ENCODE measurements at regions not wholly inside any gene's neighbourhood (a gene's known extent, or its start where the extent isn't known, plus 50 kb on each side); places are given as distances from the start of the nearest gene placed in this dataset.
"Not testable (repeated sequence)": the region's sequence is repeated elsewhere in the genome, so short reads cannot be mapped to it uniquely, and the experiment has no call there.

DNA sequence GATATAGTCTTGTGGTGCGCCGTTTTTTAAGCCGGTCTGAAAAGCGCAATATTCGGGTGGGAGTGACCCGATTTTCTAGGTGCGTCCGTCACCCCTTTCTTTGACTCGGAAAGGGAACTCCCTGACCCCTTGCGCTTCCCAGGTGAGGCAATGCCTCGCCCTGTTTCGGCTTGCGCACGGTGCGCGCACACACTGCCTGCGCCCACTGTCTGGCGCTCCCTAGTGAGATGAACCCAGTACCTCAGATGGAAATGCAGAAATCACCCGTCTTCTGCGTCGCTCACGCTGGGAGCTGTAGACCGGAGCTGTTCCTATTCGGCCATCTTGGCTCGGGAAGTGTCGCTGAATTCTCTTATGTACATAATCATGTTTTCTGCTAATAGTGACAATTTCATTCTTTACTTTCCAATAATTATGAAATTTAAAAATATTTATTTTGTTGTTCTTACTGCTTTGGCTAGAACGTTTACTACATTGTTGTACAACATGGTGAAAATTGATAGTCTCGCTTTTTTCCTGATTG, 61.2 kb upstream of the MINDY3 start:
- DNase-seq: not testable (repeated sequence)

DNA sequence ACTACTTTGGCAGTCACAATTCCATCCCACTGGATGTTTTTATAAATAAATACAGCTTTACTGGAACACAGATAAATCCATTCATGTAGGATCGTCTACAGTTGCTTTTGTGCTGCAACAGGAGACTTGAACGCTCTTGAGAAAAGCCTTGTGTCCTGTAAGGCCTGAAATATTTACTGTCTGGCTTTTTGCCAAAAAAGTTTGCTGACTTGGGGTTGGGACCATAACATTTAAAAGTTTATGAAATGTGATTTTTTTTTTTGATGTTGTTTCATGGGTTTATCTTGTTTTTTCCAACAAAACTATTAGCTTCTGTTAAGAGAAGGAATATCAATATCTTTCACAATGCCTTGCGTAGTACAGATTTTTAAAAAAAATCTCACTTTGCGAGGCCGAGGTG, 71.1 kb upstream of the MINDY3 start:
- DNase-seq: no peak

DNA sequence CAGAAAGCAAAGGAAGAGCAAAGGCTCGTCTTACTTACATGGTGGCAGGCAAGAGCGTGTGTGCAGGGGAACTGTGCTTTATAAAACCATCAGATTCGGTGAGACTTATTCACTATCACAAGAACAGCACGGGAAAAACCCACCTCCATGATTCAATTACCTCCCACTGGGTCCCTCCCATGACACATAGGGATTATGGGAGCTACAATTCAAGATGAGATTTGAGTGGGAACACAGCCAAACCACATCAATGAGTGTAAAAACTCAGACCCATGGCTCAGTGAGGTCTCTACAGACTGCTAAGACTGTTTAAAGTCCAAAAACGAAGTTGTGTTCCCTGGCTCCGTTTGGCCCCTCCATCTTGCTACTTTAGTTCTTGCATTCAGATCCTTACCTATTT, 79.2 kb upstream of the MINDY3 start:
- DNase-seq: not testable (repeated sequence)

DNA sequence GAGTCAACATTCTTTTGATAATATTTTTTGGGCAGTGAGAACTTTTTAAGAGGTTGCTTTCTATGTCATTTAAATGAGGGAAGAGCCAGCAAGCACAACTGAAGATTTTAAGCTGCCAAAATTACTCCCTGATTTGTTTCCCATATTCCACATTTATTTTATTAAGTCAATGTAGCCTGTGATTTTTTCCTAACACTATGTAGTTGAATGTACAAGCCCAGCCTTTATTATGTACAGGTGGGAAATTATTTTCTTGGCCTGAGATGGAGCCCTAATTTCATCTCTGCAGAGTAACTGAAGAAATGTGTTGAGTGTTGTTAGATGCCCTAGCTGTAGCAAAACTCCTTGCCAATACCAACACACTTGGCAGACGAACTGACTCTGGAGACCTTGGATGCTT, 83.1 kb upstream of the MINDY3 start:
- no peak for DNase-seq

DNA sequence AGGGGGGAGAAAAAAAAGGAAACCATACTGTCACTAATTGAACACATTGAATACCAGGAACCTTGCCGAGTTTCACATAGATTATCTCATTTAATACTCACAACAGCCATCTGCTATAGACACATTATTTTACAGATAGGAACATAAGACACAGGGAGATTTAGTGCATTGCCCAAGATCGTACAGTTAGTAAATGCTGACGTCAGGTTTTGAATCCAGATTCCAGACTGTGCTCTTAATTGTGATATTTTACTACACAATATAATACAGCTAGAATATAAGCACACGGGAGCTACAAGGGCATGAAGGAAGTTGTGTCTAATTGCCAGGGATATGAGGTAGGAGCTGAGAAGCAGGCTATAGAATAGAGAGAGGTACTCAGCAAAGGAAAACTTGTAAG, 93.9 kb upstream of the MINDY3 start:
- no peak for DNase-seq

DNA sequence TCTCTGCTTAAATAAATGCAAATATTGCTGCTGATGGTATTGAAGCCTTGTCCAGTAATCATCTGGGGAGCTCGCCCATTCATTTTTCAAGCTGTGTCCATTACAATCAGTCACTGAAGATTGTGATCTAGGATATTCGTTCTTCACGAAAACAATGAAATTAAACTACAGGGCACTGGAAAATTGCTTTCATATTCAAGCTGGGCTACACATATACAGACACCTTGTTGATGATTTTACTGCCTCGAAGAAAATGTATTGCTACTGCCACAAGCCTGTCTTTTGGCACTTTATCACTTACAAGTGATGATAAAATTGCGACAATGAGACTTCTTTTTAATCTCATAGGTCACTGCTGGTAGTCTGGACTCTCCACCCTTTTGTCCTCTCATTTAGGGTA, 100.0 kb upstream of the MINDY3 start:
- DNase-seq: no peak

DNA sequence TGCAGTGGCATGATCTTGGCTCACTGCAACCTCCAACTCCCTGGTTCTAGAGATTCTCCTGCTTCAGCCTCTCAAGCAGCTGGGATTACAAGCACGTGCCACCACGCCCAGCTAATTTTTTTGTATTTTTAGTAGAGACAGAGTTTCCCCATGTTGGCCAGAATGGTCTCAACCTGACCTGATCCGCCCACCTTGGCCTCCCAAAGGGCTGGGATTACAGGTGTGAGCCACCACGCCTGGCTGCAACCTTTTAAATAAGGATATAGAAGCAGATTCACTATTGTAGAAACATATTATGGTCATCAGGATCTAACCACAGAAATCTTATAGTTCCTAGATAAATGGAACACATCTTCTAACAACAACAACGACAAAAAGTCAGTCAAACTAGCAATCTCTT, 112.4 kb upstream of the MINDY3 start:
- not testable (repeated sequence) for DNase-seq

DNA sequence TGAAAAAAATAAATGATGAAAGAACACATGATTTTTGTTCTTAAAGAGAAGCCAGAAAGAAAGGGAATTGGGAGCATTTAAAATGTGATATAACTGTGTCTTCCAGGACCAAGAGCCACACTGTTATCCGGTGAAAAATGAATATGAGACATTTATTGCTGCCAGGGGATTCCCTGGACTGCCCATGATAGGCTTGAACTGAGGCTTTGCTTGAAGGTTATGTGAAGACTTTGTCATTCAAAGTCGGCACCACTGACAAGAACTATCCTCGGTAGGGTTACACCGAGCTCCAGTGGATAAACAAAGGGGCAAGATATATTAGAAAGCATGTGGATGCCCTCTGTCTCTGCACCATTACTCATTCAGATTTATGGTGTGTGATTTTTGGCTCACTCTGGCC, 125.4 kb upstream of the MINDY3 start:
- no peak for DNase-seq

DNA sequence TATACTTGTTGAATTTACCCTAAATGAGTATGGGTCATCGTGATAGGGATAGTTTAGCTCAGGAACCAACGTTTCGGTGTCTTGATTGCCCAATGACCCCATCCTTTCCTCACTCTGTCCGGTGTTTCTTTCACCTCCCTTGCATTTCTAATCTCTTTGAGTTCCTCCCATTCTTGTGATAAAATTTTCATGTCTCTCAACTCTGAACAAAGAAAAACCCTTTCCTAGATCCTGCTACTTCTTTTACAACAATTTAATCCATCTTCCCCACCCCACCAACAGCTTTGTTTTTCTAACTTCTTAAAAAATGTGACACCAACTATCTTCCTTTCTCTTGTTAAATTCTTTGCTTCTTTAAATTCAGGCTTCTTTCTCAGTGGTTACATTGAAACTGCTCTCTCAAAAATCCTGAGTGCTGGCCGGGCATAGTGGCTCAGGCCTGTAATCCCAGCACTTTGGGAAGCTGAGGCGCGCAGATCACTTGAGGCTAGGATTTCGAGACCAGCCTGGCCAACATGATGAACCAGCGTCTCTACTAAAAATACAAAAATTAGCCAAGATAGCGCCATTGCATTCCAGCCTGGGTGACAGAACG, 130.3 kb upstream of the MINDY3 start:
- DNase-seq: no peak

DNA sequence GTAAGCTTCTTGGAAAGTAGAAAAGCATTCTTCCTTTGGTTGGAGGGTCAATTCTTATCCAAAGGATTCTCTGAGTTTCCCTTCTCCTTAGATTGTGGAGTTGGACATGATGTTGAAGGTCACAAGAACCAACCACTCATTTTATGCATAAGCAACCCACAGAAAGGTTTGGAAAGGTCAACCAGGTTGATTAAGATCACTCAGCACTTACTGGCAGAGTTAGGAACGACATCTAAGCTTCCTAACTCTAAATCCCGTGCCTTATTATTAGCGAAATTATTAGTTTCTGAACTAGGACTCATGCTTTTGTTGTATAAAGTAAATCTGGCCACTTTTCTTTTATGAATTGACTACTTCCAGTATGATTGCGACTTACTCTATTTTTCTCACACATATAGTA, 137.0 kb upstream of the MINDY3 start:
- no peak for DNase-seq

DNA sequence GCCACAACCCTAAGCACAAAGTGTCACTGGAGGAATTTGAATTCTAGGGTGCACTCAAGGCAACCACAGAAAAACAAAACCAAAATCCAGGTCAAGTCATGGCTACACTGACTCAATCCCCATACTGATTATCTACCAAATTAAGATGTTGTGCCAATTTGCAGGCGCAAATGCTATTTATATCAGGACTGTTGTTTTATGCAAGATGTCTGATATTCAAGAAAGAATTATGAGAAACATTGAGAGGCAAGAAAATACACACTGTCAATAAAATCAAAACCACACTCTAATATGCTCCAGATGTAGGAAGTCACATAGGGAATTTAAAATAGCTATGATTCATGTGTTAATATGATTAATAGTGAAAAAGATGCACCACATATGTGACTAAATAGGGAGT, 141.3 kb upstream of the MINDY3 start:
- DNase-seq: no peak

DNA sequence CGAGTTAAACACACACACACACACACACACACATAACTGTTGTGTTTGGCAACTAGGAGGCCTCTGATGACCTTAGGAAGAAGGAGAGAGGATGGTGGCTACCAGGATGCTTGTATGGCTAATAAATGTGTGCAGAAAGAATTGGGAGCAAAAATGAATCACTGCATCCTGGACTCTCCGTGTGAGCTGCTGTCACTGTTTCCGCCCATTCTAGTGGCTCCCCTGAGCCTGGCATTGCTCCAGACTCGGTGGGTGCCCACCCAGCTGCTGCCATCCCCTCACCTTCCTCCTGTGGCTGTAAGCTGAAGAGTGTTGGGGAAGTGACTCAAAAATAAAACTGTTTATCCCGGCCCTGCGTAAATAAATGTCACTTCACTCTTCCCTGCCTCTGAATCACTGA, 149.5 kb upstream of the MINDY3 start:
- DNase-seq: no peak

DNA sequence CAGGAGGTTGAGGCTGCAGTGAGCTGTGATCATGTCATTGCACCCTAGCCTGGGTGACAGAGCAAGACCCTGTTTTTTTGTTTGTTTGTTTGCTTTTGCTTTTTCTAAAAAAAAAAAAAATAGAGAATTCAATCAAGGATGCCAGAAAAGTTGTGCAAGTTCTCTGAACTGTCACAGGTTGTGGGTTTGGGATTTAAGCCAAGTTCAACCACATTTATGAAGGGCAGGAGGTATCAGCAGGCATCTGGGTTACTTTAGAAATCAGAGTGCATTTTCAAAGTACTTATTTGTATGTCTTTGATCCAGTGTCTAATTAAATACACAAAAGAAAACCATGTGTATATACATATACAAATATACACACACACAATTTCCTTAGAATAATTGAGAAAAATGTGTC, 151.2 kb upstream of the MINDY3 start:
- no peak for DNase-seq

DNA sequence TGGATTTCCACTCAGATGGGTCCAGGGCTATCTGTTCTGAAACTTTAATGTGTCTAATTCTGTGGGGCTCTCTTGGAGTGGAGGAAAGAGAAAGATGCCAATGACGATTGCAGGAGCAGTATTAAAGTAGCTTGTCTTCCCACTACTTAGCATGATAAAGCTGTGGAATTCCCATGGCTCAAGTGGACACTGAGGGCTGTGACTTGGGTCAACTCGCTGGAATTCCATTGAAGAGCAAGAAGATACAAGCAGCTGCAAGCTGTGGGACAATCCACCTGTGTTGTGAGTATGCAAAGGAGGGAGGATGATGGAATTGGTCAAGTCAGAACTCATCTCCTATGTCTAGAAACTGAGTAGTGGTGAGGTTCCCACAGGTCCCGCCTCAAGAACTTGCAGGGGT, 154.2 kb upstream of the MINDY3 start:
- no peak for DNase-seq

DNA sequence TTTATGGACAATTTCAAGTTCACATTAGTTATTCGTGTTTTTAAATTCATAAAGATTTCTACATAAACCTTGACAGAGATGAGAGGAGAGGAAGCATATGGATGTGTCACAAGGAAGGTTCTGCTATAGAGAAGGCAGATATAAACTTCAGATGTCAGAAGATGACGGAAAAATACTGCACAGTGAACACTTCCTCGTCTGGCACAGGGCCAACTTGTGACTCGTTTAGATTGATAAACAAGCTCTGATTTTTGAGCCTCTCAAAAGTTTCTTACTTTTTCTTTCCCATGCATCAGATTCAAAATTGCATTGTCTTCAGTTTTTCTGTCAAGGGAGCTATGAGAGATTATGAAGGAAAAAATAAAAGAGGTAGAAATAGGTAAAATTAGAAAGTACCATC, 156.4 kb upstream of the MINDY3 start:
- DNase-seq: no peak

DNA sequence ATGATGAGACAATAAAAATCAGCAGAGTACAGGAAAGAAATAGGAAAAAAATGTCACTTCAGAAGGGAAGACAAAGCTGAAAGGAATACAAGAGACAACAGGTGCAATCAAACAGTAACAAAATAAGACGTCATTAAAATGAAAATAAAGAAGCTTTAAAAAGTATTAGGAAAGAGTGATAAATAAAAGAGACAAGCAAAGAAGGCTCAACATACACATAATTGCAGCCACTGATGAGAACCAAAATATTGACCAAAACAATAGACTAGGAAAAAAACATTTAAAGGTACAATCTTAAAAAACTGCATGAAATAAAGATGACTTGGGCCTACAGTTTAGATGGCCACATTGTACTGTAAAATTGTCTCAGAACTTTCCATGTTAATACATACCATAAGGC, 160.5 kb upstream of the MINDY3 start:
- DNase-seq: no peak

DNA sequence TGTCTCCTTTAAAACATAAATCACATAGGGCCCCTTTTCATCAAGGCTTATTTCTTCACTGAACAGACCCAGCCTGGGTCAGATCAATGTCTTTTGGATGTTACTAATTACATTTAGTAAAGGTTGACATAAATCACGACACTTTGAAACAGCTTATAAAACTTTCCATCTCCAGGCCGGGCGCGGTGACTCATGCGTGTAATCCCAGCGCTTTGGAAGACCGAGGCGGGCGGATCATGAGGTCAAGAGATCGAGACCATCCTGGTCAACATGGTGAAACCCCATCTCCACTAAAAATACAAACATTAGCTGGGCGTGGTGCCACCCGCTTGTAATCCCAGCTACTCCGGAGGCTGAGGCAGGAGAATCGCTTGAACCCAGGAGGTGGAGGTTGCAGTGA, 166.5 kb upstream of the MINDY3 start:
- not testable (repeated sequence) for DNase-seq

DNA sequence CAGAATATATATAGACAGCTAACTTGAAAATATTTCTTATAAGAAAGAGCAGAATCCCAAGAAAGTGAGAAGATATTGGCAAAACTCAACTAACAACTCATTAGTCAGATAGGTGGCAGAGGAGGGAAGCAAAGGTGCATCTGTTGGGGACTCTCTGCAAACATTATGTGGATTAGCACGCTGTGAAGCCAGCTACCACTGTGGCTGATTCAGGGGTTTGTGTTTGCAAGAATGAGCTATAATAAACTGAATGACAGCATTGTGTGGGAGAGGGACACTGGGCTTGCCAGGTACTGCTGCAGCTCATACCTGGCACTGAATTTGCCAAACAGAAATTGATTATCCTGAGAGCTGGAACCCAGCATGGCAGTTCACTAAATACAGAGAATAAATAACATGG, 170.3 kb upstream of the MINDY3 start:
- no peak for DNase-seq

DNA sequence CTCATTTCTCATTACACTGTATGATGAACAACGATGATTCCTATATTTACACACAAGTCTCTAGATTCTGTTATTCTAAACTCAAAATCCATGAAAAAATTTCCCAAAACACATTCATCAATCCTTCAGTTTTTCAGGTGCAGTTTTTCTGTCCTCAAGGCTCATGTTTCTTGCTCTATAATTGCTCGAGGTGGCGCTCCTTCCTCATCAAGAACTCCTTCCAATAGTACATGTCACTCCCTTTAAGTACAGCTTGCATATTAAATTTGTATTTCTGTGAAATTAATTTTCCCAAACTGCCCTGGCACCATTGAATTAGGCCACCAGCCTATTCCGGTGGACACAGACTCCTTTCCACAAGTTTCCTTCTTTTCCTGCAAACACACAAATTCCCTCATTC, 188.7 kb upstream of the MINDY3 start:
- DNase-seq: no peak

DNA sequence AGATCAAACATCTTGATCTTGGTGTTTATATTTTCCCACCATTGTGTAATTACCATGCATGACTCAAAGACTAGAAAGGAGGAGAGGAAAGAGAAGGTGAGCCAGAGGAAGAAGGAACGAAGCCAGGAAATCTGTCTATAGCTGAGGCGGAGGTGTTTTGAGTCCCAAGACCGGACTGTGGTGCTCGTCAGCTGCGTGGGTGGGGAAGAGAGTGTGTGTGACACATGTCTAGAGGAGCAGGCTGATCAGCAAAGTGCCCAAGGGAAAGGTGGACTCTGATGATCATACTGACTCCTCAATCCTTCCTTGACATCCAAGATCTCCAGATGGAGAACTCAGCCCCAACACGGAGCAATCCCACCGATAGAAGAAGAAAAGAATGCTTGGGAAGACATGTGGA, 189.5 kb upstream of the MINDY3 start:
- DNase-seq: no peak

DNA sequence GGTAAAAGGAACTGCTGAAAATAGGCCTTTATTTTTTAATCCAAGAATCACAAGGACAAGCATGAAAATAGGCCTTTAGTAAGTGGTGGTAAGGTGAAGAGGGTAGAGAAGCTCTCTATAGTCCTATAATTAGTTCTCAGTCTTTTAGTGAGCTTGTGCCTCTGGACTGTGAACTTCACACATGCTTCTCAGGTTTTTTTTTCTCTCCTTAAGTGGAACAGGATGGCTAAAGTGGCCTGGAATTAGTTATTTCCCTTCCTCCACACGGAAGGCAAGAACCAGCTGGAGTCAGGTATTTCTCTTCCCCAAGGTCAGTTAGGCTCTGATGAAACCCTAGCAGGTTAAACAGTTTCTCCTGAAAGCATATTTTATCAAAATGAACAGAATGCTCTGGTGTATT, 203.0 kb upstream of the MINDY3 start:
- DNase-seq: no peak

DNA sequence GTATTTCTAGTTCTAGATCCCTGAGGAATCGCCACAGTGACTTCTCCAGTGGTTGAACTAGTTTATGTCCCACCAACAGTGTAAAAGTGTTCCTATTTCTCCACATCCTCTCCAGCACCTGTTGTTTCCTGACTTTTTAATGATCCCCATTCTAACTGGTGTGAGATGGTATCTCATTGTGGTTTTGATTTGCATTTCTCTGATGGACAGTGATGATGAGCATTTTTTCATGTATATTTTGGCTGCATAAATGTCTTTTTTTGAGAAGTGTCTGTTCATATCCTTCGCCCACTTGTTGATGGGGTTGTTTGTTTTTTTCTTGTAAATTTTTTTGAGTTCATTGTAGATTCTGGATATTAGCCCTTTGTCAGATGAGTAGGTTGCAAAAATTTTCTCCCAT, 223.2 kb upstream of the MINDY3 start:
- DNase-seq: not testable (repeated sequence)

DNA sequence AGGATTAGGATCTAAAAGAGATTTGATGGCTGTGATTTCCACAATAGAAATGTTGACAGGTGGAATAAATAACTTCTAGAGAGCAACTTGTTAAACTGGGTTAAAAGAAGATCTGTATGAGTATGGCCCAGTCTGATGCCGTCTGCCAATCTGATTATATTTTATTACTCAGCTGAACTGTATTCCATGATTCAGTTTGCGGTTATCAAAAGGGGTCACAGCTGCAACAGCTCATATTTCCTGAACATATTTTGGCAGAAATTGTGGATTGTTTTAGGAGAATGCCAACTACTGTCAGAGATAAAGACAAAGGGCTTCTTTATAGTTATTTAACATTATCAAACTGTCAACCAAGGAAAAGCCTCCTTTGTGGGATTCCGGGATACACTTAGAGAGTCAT, 244.8 kb upstream of the MINDY3 start:
- DNase-seq: no peak

DNA sequence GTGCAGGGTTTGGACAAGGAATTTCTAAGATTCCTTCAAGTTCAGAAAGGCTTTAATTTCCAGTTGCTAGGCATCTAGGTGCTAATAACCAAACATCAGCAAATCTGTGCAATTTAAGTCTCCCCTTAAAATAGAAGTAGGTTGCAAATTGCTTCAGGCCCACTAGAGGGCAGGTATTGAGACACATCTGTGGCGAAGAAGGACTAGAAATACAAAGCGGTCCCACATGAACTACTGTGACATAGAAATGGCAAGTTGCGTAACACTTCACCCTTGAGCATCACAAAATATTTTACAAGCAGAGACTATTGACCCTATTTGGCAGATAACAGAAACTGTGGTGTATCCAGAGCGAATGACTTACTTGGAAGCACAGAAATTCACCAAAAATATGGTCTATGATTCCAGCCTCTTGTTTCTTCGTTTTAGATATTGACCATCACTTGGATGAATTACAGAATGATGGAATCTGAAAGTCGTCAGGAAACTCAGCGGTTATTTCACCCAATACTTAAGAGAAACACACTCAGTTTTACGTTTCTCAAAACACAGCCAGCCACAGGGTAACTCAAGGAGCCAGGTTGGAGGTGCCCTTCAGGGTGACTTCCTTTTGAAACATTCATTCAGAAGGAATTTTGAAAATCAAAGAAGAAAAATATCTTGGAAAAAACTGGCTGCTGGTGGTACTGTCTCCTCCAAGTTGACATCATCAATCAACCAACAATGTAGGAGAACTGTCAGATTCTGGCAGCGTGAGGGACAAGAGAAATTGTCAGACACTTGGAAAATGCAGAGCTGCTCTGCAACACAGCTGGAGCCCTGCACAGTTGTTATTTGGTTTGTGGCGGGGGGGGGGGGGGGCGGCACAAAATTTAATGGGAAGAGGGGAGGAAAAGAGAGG, 256.3 kb upstream of the MINDY3 start:
- no peak for DNase-seq

DNA sequence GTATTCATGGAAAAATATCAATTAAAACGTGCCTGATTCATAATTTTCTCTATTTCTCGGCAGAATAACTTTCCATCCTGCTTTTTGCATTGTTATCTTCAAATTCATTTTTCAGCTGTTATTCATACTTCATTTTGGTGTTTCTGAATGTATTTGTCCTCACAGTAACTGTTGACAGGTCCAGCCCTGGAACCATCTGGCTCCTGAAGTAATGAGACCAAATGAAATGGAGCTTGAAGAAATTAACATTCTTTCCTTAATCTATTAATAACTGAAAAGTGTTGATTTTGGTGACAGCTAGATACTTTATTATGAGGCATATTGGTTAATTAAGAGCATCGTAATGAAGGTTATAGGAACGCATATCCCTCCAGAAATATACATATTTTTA, 257.0 kb upstream of the MINDY3 start:
- no peak for DNase-seq

All from CD4-positive, alpha-beta T cell treated with Interleukin-21 for 1 hour (primary cell).